ENCODE measurements at regions not wholly inside any gene's neighbourhood (a gene's known extent, or its start where the extent isn't known, plus 50 kb on each side); places are given as distances from the start of the nearest gene placed in this dataset.

GRCh38 chr1:88133991-88134390 lies 550.1 kb upstream of the PKN2 start:
- Histone ChIP-seq H3K27me3 (no peaks in the 10 kb centered on the region), H3K9me3 (peaks cover 0 to 9% (median 0%) of the 10 kb centered on the region in 12 donors), H3K36me3 (no peaks in the 10 kb centered on the region), H3K4me1 (no peaks in the 10 kb centered on the region), H3K27ac (no peak overlapping the region), H3K4me3 (no peak overlapping the region)
- DNase-seq (no peak), ATAC-seq (no peak)
- intact Hi-C loops (cut with DNase I), result no loop called here
- WGBS, 4 donors, result 65 to 89% (median 71%) methylated on average over 1 of the region's 1 CpG
- TF ChIP-seq, protein P1, sequence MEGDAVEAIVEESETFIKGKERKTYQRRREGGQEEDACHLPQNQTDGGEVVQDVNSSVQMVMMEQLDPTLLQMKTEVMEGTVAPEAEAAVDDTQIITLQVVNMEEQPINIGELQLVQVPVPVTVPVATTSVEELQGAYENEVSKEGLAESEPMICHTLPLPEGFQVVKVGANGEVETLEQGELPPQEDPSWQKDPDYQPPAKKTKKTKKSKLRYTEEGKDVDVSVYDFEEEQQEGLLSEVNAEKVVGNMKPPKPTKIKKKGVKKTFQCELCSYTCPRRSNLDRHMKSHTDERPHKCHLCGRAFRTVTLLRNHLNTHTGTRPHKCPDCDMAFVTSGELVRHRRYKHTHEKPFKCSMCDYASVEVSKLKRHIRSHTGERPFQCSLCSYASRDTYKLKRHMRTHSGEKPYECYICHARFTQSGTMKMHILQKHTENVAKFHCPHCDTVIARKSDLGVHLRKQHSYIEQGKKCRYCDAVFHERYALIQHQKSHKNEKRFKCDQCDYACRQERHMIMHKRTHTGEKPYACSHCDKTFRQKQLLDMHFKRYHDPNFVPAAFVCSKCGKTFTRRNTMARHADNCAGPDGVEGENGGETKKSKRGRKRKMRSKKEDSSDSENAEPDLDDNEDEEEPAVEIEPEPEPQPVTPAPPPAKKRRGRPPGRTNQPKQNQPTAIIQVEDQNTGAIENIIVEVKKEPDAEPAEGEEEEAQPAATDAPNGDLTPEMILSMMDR (IDR thresholded peaks at IDR 0.05), result no peak
- no peak for TF ChIP-seq POLR2A (IDR thresholded peaks at IDR 0.05)

DNA sequence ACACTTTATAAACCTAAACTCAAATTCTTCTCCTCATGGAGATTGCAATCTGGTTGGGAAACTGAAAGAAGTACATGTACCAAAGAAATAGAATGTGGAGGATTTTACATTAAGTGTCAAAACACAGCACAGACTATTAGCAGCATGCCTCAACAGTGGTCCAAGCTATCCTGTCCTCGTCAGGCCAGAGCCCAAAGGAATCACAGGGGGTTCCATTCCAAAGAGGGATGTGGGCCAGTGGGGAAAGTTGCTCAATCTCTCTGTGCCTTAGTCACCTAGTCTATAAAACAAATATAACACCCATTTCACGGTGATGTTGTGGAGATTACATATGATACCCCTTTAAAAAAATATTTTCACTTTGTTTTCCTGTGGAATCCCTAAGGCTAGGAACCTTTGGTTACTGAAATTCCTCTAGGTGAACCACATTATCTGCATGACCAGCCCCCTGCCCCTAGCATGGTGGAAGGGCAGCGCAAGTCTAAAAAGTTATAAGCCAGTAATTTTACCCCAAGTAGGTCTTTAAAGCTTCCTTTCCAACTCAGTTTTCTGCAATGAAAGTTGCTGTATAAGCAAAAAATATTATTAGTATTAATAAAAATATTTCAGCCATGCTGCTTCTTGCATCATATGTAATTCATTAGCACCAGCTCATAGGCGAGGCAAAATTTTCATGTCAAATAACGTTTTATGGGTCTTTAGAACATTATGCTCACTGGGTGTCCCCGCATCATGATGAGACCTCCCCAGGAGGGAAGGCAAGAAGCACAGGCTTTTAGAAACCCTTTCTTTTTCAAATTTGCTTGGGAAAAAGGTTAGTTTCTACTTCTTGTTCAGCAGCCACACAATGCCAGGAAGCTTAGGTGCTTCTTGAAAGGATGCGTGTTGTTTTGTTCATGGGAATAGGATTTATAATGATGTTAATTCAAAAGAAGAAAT lies 548.8 kb upstream of the PKN2 start:
- no peaks in the 10 kb centered on the region for H3K27me3 ChIP-seq
- H3K9me3 ChIP-seq, result peaks cover 0 to 9% (median 0%) of the 10 kb centered on the region in 12 donors
- no peak overlapping the region for H3K4me3 ChIP-seq
- no peaks in the 10 kb centered on the region for H3K4me1 ChIP-seq
- H3K27ac ChIP-seq, result no peak overlapping the region
- WGBS, 4 donors, result 77 to 84% (median 81%) methylated on average over 7 of the region's 7 CpGs
- intact Hi-C loops (cut with DNase I), result no loop called here
- DNase-seq (no peak), ATAC-seq (no peak)
- no peaks in the 10 kb centered on the region for H3K36me3 ChIP-seq
- TF ChIP-seq POLR2A (IDR thresholded peaks at IDR 0.05), result no peak
- TF ChIP-seq, protein P1 (IDR thresholded peaks at IDR 0.05), result no peak

- H3K4me3 ChIP-seq, result no peak overlapping the region
- ATAC-seq, result no peak
Observed at GRCh38 chr1:88139633-88140032, 544.4 kb upstream of the PKN2 start.

DNA sequence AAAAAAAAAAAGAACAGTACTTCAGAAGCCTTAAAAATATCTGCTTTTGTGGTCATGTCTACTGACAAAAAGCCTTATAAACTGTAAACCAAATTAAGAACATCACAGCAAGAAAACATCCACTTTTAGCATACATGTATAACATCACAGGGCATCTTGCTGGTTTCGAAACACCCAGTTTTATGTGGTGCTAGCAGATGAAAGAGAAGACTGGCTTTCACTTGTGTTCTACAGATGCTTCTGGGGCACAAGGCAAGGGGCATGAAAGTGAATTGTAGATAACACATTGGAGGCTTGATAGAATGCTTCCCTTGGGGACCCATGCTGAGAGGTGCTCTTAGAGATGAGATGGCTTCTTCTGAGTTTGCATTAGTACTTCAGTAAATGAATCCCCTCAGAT lies 543.7 kb upstream of the PKN2 start:
- no peak for TF ChIP-seq POLR2A (IDR thresholded peaks at IDR 0.05)
- TF ChIP-seq, protein P1 (IDR thresholded peaks at IDR 0.05), result no peak
- Histone ChIP-seq H3K4me1 (no peaks in the 10 kb centered on the region), H3K27me3 (no peaks in the 10 kb centered on the region), H3K4me3 (no peak overlapping the region), H3K36me3 (no peaks in the 10 kb centered on the region), H3K9me3 (no peaks in the 10 kb centered on the region), H3K27ac (no peak overlapping the region)
- DNase-seq (no peak), ATAC-seq (no peak)
- intact Hi-C loops (cut with DNase I), result no loop called here
- 87 to 91% (median 89%) methylated on average over 1 of the region's 1 CpG for WGBS, 4 donors

More at GRCh38 chr1:88139633-88140032, 544.4 kb upstream of the PKN2 start:
- Histone ChIP-seq H3K9me3 (no peaks in the 10 kb centered on the region), H3K27me3 (no peaks in the 10 kb centered on the region), H3K27ac (no peak overlapping the region), H3K4me1 (no peaks in the 10 kb centered on the region), H3K36me3 (no peaks in the 10 kb centered on the region)
- DNase-seq, result no peak
- intact Hi-C loops (cut with DNase I), result no loop called here
- 71 to 78% (median 74%) methylated on average over 4 of the region's 4 CpGs for WGBS, 4 donors
- TF ChIP-seq, protein P1 (IDR thresholded peaks at IDR 0.05), result no peak
- no peak for TF ChIP-seq POLR2A (IDR thresholded peaks at IDR 0.05)
